ENCODE measurements at regions not wholly inside any gene's neighbourhood (a gene's known extent, or its start where the extent isn't known, plus 50 kb on each side); places are given as distances from the start of the nearest gene placed in this dataset.

DNA sequence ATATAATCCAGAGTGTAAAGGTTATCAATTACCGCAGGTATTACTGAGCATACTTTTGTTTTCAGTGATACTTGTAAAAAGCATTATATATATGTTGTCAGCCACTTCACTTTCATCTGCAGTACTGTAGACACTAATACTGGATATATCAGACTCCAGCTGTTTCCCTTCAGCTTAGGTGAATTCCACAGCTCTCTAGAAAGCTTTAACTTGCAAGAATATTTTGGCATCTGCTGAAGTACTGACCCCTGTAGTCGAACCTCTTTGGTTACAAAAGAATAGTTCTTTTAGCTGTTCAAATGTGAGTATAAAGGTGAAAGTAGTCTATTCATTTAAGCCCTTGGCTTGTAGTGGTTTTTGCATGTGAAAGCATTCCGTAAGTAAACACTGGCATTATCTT lies 1222.7 kb upstream of the TENM3 start:
- no peak overlapping the region for H3K9ac ChIP-seq (ENCODE audit: low read length)
- H3K4me2 ChIP-seq (ENCODE audit: low read length) = no peak overlapping the region
- H3K27ac ChIP-seq (ENCODE audit: low read depth, low read length) = no peak overlapping the region
- no peaks in the 10 kb centered on the region for H3K9me3 ChIP-seq (ENCODE audit: control insufficient read depth in 1 of 2, insufficient read depth in 1 of 2, low read depth in 1 of 2, low read length in 2 of 2)
- no peak overlapping the region for H3K4me3 ChIP-seq (replicated peaks in 1 of 2; ENCODE audit: low read depth in 1 of 2, low read length in 2 of 2)
- ATAC-seq = no peak
- H3K9me2 ChIP-seq (ENCODE audit: insufficient read depth) = no peaks in the 10 kb centered on the region
- no peaks in the 10 kb centered on the region for H3K79me2 ChIP-seq (ENCODE audit: insufficient read depth, low read length)
- ChIA-PET CTCF (no interaction called here), POLR2A (no interaction called here), RAD21 (ENCODE audit: low non-redundant PET in 1 of 2, low total read pairs in 2 of 2, uncharacterized antibody in 2 of 2, unreplicated experiment in 2 of 2) (no interaction called here)
- no peaks in the 10 kb centered on the region for H3K36me3 ChIP-seq (ENCODE audit: control insufficient read depth in 1 of 2, insufficient read depth in 2 of 2, low read length in 2 of 2)
- no peak overlapping the region for H2AFZ ChIP-seq (ENCODE audit: low read depth, low read length, poor library complexity, severe bottlenecking)
- DNase-seq (ENCODE audit: low read depth, low spot score) = no peak
- no peak for TF ChIP-seq SIN3A (IDR thresholded peaks at IDR 0.05; ENCODE audit: low read depth)
- TF ChIP-seq, protein P1, sequence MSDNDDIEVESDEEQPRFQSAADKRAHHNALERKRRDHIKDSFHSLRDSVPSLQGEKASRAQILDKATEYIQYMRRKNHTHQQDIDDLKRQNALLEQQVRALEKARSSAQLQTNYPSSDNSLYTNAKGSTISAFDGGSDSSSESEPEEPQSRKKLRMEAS (IDR thresholded peaks at IDR 0.05) = no peak
- TF ChIP-seq EZH2phosphoT487 (IDR thresholded peaks at IDR 0.05; ENCODE audit: borderline replicate concordance) = no peak
- TF ChIP-seq, protein P2, sequence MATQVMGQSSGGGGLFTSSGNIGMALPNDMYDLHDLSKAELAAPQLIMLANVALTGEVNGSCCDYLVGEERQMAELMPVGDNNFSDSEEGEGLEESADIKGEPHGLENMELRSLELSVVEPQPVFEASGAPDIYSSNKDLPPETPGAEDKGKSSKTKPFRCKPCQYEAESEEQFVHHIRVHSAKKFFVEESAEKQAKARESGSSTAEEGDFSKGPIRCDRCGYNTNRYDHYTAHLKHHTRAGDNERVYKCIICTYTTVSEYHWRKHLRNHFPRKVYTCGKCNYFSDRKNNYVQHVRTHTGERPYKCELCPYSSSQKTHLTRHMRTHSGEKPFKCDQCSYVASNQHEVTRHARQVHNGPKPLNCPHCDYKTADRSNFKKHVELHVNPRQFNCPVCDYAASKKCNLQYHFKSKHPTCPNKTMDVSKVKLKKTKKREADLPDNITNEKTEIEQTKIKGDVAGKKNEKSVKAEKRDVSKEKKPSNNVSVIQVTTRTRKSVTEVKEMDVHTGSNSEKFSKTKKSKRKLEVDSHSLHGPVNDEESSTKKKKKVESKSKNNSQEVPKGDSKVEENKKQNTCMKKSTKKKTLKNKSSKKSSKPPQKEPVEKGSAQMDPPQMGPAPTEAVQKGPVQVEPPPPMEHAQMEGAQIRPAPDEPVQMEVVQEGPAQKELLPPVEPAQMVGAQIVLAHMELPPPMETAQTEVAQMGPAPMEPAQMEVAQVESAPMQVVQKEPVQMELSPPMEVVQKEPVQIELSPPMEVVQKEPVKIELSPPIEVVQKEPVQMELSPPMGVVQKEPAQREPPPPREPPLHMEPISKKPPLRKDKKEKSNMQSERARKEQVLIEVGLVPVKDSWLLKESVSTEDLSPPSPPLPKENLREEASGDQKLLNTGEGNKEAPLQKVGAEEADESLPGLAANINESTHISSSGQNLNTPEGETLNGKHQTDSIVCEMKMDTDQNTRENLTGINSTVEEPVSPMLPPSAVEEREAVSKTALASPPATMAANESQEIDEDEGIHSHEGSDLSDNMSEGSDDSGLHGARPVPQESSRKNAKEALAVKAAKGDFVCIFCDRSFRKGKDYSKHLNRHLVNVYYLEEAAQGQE (IDR thresholded peaks at IDR 0.05; ENCODE audit: low read depth) = no peak
- TF ChIP-seq SRF (IDR thresholded peaks at IDR 0.05; ENCODE audit: low read depth) = no peak
- TF ChIP-seq CBX3 (IDR thresholded peaks at IDR 0.05; ENCODE audit: low read depth) = no peak
- TF ChIP-seq SP1 (IDR thresholded peaks at IDR 0.05; ENCODE audit: low read depth) = no peak
- TF ChIP-seq YY1 (IDR thresholded peaks at IDR 0.05; ENCODE audit: extremely low read depth, insufficient replicate concordance, low read depth, low read length) = no peak
- TF ChIP-seq JUND (IDR thresholded peaks at IDR 0.05) = no peak
- no peak for TF ChIP-seq POLR2A (IDR thresholded peaks at IDR 0.05; ENCODE audit: borderline replicate concordance, extremely low read depth, insufficient read depth, insufficient read length)
- no peak for TF ChIP-seq FOSL1 (IDR thresholded peaks at IDR 0.05; ENCODE audit: low read depth)
- no peak for TF ChIP-seq EZH2 (IDR thresholded peaks at IDR 0.05)
- TF ChIP-seq ZFX (IDR thresholded peaks at IDR 0.05) = no peak
- TF ChIP-seq, protein P3, sequence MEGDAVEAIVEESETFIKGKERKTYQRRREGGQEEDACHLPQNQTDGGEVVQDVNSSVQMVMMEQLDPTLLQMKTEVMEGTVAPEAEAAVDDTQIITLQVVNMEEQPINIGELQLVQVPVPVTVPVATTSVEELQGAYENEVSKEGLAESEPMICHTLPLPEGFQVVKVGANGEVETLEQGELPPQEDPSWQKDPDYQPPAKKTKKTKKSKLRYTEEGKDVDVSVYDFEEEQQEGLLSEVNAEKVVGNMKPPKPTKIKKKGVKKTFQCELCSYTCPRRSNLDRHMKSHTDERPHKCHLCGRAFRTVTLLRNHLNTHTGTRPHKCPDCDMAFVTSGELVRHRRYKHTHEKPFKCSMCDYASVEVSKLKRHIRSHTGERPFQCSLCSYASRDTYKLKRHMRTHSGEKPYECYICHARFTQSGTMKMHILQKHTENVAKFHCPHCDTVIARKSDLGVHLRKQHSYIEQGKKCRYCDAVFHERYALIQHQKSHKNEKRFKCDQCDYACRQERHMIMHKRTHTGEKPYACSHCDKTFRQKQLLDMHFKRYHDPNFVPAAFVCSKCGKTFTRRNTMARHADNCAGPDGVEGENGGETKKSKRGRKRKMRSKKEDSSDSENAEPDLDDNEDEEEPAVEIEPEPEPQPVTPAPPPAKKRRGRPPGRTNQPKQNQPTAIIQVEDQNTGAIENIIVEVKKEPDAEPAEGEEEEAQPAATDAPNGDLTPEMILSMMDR (IDR thresholded peaks at IDR 0.05 in 2 of 3, conservative IDR thresholded peaks at IDR 0.05 in 1 of 3; ENCODE audit: borderline replicate concordance in 1 of 3, insufficient read depth in 1 of 3, low read depth in 2 of 3, low read length in 2 of 3) = no peak
- TF ChIP-seq ELF1 (IDR thresholded peaks at IDR 0.05; ENCODE audit: borderline replicate concordance, low read depth) = no peak
- no peak for TF ChIP-seq ZNF274 (IDR thresholded peaks at IDR 0.05; ENCODE audit: low read depth, low read length)
- TF ChIP-seq, protein P4, sequence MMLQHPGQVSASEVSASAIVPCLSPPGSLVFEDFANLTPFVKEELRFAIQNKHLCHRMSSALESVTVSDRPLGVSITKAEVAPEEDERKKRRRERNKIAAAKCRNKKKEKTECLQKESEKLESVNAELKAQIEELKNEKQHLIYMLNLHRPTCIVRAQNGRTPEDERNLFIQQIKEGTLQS (IDR thresholded peaks at IDR 0.05) = no peak
- TF ChIP-seq CEBPB (IDR thresholded peaks at IDR 0.05; ENCODE audit: low read depth) = no peak
- TF ChIP-seq, protein P5, sequence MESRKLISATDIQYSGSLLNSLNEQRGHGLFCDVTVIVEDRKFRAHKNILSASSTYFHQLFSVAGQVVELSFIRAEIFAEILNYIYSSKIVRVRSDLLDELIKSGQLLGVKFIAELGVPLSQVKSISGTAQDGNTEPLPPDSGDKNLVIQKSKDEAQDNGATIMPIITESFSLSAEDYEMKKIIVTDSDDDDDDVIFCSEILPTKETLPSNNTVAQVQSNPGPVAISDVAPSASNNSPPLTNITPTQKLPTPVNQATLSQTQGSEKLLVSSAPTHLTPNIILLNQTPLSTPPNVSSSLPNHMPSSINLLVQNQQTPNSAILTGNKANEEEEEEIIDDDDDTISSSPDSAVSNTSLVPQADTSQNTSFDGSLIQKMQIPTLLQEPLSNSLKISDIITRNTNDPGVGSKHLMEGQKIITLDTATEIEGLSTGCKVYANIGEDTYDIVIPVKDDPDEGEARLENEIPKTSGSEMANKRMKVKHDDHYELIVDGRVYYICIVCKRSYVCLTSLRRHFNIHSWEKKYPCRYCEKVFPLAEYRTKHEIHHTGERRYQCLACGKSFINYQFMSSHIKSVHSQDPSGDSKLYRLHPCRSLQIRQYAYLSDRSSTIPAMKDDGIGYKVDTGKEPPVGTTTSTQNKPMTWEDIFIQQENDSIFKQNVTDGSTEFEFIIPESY (IDR thresholded peaks at IDR 0.05; ENCODE audit: extremely low read depth, insufficient replicate concordance, low read length) = no peak
- intact Hi-C loops (cut with micrococcal nuclease) = no loop called here
- no TSS peak for BruUV-seq (replicated peaks)
- no peaks in the 10 kb centered on the region for H3K27me3 ChIP-seq (ENCODE audit: insufficient read depth, low read length)
- no peaks in the 10 kb centered on the region for H4K20me1 ChIP-seq (ENCODE audit: insufficient read depth)
- H3K4me1 ChIP-seq (ENCODE audit: control insufficient read depth in 1 of 2, insufficient read depth in 2 of 2, low read length in 2 of 2) = no peaks in the 10 kb centered on the region

All from HCT116 (cell line).